ENCODE measurements at regions not wholly inside any gene's neighbourhood (a gene's known extent, or its start where the extent isn't known, plus 50 kb on each side); places are given as distances from the start of the nearest gene placed in this dataset.

GRCh38 chr6:21971541-21971940 lies 325.3 kb downstream of the PRL start:
- no peak for DNase-seq

GRCh38 chr6:21972516-21972915 lies 324.3 kb downstream of the PRL start:
- DNase-seq, result no peak

- DNase-seq, result no peak
Observed at GRCh38 chr6:21977346-21977745, 319.5 kb downstream of the PRL start.

- DNase-seq, result no peak
Observed at GRCh38 chr6:21981235-21981833, 315.5 kb downstream of the PRL start.

GRCh38 chr6:21984135-21984534 lies 312.7 kb downstream of the PRL start:
- DNase-seq, result no peak

- DNase-seq, result no peak
Observed at GRCh38 chr6:21984561-21984960, 312.3 kb downstream of the PRL start.

- no peak for DNase-seq
Observed at GRCh38 chr6:21985904-21986303, 310.9 kb downstream of the PRL start.

- no peak for DNase-seq
Observed at GRCh38 chr6:21986703-21987102, 310.1 kb downstream of the PRL start.

GRCh38 chr6:21987501-21987957 lies 309.3 kb downstream of the PRL start:
- peak; percentile 18 for DNase-seq

- DNase-seq, result no peak
Observed at GRCh38 chr6:21990577-21990976, 306.3 kb downstream of the PRL start.

- peak; percentile 6 for DNase-seq
Observed at GRCh38 chr6:21992178-21992967, 304.5 kb downstream of the PRL start.

- no peak for DNase-seq
Observed at GRCh38 chr6:21993841-21994240, 303.0 kb downstream of the PRL start.

- no peak for DNase-seq
Observed at GRCh38 chr6:21994821-21995220, 302.0 kb downstream of the PRL start.

- DNase-seq, result no peak
Observed at GRCh38 chr6:21995318-21995717, 301.5 kb downstream of the PRL start.

- DNase-seq, result no peak
Observed at GRCh38 chr6:21996425-21997118, 300.3 kb downstream of the PRL start.

- no peak for DNase-seq
Observed at GRCh38 chr6:21997119-21998037, 299.5 kb downstream of the PRL start.

- DNase-seq, result no peak
Observed at GRCh38 chr6:21998582-21998981, 298.3 kb downstream of the PRL start.

- DNase-seq, result no peak
Observed at GRCh38 chr6:21999012-21999528, 297.8 kb downstream of the PRL start.

- no peak for DNase-seq
Observed at GRCh38 chr6:21999741-22000140, 297.1 kb downstream of the PRL start.

GRCh38 chr6:22001396-22002027 lies 295.3 kb downstream of the PRL start:
- no peak for DNase-seq

GRCh38 chr6:22003287-22003686 lies 293.5 kb downstream of the PRL start:
- no peak for DNase-seq

GRCh38 chr6:22006795-22007194 lies 290.0 kb downstream of the PRL start:
- DNase-seq, result no peak
